Prostate gland (tissue), 2 donors: ENCODE measurements at regions not wholly inside any gene's neighbourhood (a gene's known extent, or its start where the extent isn't known, plus 50 kb on each side); places are given as distances from the start of the nearest gene placed in this dataset.

ENCODE experiments used
- DNase-seq: peaks from one replicate; pipeline ENCODE4 v3.0.0-alpha.2; 2019; ENCODE audit warnings: low spot score
- H3K27ac ChIP-seq, 2 donors: fragments of 200-600 bp; sonication (generic); 2 replicates each; pipeline ENCODE4 v1.5.1; 2017 to 2019
- H3K27me3 ChIP-seq: fragments of 200-600 bp; sonication (generic); replicated peaks from 2 replicates; pipeline ENCODE4 v1.5.1; 2019; ENCODE audit not compliant: insufficient read depth
- H3K36me3 ChIP-seq, 2 donors: fragments of 200-600 bp; sonication (generic); 1 replicate in 1 of 2; 2 replicates in 1 of 2; pipeline versions ENCODE4 v1.5.1 to v1.8.1; 2017 to 2019
- H3K4me1 ChIP-seq: fragments of 200-600 bp; sonication (generic); replicated peaks from 2 replicates; pipeline ENCODE4 v1.5.1; 2019
- H3K4me3 ChIP-seq, 2 donors: fragments of 200-600 bp; sonication (generic); 2 replicates each; pipeline ENCODE4 v1.5.1; 2017 to 2019
- H3K9me3 ChIP-seq: fragments of 200-600 bp; sonication (generic); 2 replicates; pipeline ENCODE4 v1.5.1; 2017
- CTCF ChIP-seq, 4 experiments: fragments of 200-600 bp in 2 of 4; fragments of 450-650 bp in 2 of 4; sonication (generic) in 2 of 4; IDR thresholded peaks; 1 replicate in 3 of 4; 2 replicates in 1 of 4; pipeline ENCODE4 v1.5.1; 2016 to 2019; ENCODE audit warnings: antibody characterized with exemption in 4 of 4, mild to moderate bottlenecking in 2 of 4, moderate library complexity in 2 of 4
- POLR2A ChIP-seq: fragments of 450-650 bp; IDR thresholded peaks from one replicate; pipeline ENCODE4 v1.6.1; 2016; ENCODE audit warnings: antibody characterized with exemption, mild to moderate bottlenecking
- POLR2AphosphoS5 ChIP-seq: sonication (generic); formaldehyde crosslinking; IDR thresholded peaks from one replicate; pipeline ENCODE4 v1.6.1; 2017; ENCODE audit warnings: antibody characterized with exemption
- WGBS: methylation state at CpG from one replicate; pipeline ENCODE4 v1.1.5; 2018; 5-methylcytosine and 5-hydroxymethylcytosine counted together
- intact Hi-C: fragments of 100-400 bp; cut with DNase I; formaldehyde crosslinking; loops from one replicate; pipeline ENCODE4 v1.14.2; 2022

- intact Hi-C loops = no loop called here
- Histone ChIP-seq H3K27me3 (no peaks in the 10 kb centered on the region), H3K27ac (no peak overlapping the region), H3K4me1 (peaks cover 2% of the 10 kb centered on the region), H3K9me3 (no peaks in the 10 kb centered on the region), H3K36me3 (no peaks in the 10 kb centered on the region), H3K4me3 (no peak overlapping the region)
- TF ChIP-seq POLR2A (no peak), CTCF (IDR thresholded peaks at IDR 0.05) (peak in 3 of 4 experiments; percentile 39 to 61 (median 59)), POLR2AphosphoS5 (peak; percentile 28)
- WGBS = 58% methylated on average over 5 of the region's 5 CpGs
- DNase-seq = peak; percentile 34
These were observed 88.9 kb upstream of the ELOVL5 start for GRCh38 chr6:53437557-53438202.

GRCh38 chr6:53436526-53437303 is 88.0 kb upstream of the ELOVL5 start:
- Histone ChIP-seq H3K4me3 (no peak overlapping the region), H3K27ac (peak overlapping the region in 1 of 2 donors; percentile 4), H3K9me3 (no peaks in the 10 kb centered on the region), H3K4me1 (peaks cover 2% of the 10 kb centered on the region), H3K27me3 (no peaks in the 10 kb centered on the region), H3K36me3 (no peaks in the 10 kb centered on the region)
- TF ChIP-seq POLR2A (no peak), POLR2AphosphoS5 (no peak), CTCF (IDR thresholded peaks at IDR 0.05) (no peak)
- 77% methylated on average over 7 of the region's 7 CpGs for WGBS
- DNase-seq = no peak
- intact Hi-C loops = no loop called here

GRCh38 chr6:53433951-53434285 is 85.2 kb upstream of the ELOVL5 start:
- 64% methylated on average over 2 of the region's 2 CpGs for WGBS

GRCh38 chr6:53433261-53433950 is 84.7 kb upstream of the ELOVL5 start:
- no peaks in the 10 kb centered on the region for H3K36me3 ChIP-seq
- DNase-seq = peak; percentile 19
- H3K9me3 ChIP-seq = no peaks in the 10 kb centered on the region
- no peaks in the 10 kb centered on the region for H3K27me3 ChIP-seq
- WGBS = 49% methylated on average over 4 of the region's 4 CpGs
- no peak overlapping the region for H3K4me3 ChIP-seq
- intact Hi-C loops = no loop called here
- TF ChIP-seq POLR2A = no peak
- TF ChIP-seq POLR2AphosphoS5 = peak; percentile 66
- H3K4me1 ChIP-seq = peaks cover 2% of the 10 kb centered on the region
- peak overlapping the region; percentile 38 to 74 for H3K27ac ChIP-seq

More at GRCh38 chr6:53433951-53434285, 85.2 kb upstream of the ELOVL5 start:
- peaks cover 2% of the 10 kb centered on the region for H3K4me1 ChIP-seq
- H3K4me3 ChIP-seq = no peak overlapping the region
- no peaks in the 10 kb centered on the region for H3K27me3 ChIP-seq
- TF ChIP-seq POLR2AphosphoS5 = no peak
- TF ChIP-seq CTCF (IDR thresholded peaks at IDR 0.05) = no peak
- no peak for TF ChIP-seq POLR2A
- intact Hi-C loops = no loop called here
- peak overlapping the region; percentile 38 to 74 for H3K27ac ChIP-seq
- no peaks in the 10 kb centered on the region for H3K9me3 ChIP-seq
- no peak for DNase-seq
- no peaks in the 10 kb centered on the region for H3K36me3 ChIP-seq
